GM18520 (cell line): ENCODE measurements at regions not wholly inside any gene's neighbourhood (a gene's known extent, or its start where the extent isn't known, plus 50 kb on each side); places are given as distances from the start of the nearest gene placed in this dataset.

Experiments
- ATAC-seq: cut with Tn5 transposase; IDR thresholded peaks from one replicate; pipeline ENCODE4 v1.9.1; 2021; ENCODE audit not compliant: unreplicated experiment

GRCh38 chr20:50242548-50242862 is 51.9 kb downstream of the CEBPB start:
- no peak for ATAC-seq

- ATAC-seq = no peak
Measured at GRCh38 chr20:50242863-50243609, 52.4 kb downstream of the CEBPB start.

GRCh38 chr20:50243610-50244351 is 53.2 kb downstream of the CEBPB start:
- ATAC-seq = no peak

GRCh38 chr20:50244352-50245149 is 53.9 kb downstream of the CEBPB start:
- no peak for ATAC-seq

- ATAC-seq = no peak
Measured at GRCh38 chr20:50245498-50246366, 55.1 kb downstream of the CEBPB start.

- ATAC-seq = no peak
Measured at GRCh38 chr20:50246367-50247195, 56.0 kb downstream of the CEBPB start.

- no peak for ATAC-seq
Measured at GRCh38 chr20:50247196-50248094, 56.8 kb downstream of the CEBPB start.

- no peak for ATAC-seq
Measured at GRCh38 chr20:50248104-50248641, 57.5 kb downstream of the CEBPB start.

GRCh38 chr20:50249447-50250388 is 59.1 kb downstream of the CEBPB start:
- ATAC-seq = no peak

- no peak for ATAC-seq
Measured at GRCh38 chr20:50250679-50251382, 60.2 kb downstream of the CEBPB start.

- no peak for ATAC-seq
Measured at GRCh38 chr20:50251383-50251748, 60.7 kb downstream of the CEBPB start.

GRCh38 chr20:50251992-50252511 is 61.4 kb downstream of the CEBPB start:
- ATAC-seq = no peak

- no peak for ATAC-seq
Measured at GRCh38 chr20:50252701-50253100, 62.1 kb downstream of the CEBPB start.

GRCh38 chr20:50253101-50253500 is 62.5 kb downstream of the CEBPB start:
- no peak for ATAC-seq

GRCh38 chr20:50254466-50255079 is 63.9 kb downstream of the CEBPB start:
- ATAC-seq = no peak

- ATAC-seq = no peak
Measured at GRCh38 chr20:50256577-50256976, 65.9 kb downstream of the CEBPB start.
